Endothelial cell of umbilical vein (primary cell): ENCODE measurements at regions not wholly inside any gene's neighbourhood (a gene's known extent, or its start where the extent isn't known, plus 50 kb on each side); places are given as distances from the start of the nearest gene placed in this dataset.

Experiments
- BruUV-seq: library from RNA; stranded (reverse); fragments of 400-500 nt; replicated peaks from 2 replicates; lab custom pipeline; 2021; lab: Mats Ljungman, UMichigan
- CTCF ChIA-PET: fragments of 300-600, 350-600 bp; sonication (Branson Sonifier 250); formaldehyde crosslinking; loops from one replicate; lab custom pipeline; 2021; ENCODE audit warnings: antibody characterized with exemption, inconsistent platforms; lab: Charles Lee
- POLR2A ChIA-PET: fragments of 300-600, 350-600 bp; sonication (Branson Sonifier 250); formaldehyde crosslinking; loops from one replicate; lab custom pipeline; 2021; ENCODE audit warnings: antibody characterized with exemption, inconsistent platforms; lab: Charles Lee
- DNase-seq: peaks from one replicate; pipeline ENCODE4 v3.0.0-alpha.2; 2011; ENCODE audit warnings: low read depth, low spot score
- FAIRE-seq: peaks from 2 replicates; lab custom pipeline; 2011; peaks lifted over from hg19 to GRCh38; lab: Jason Lieb, UNC
- H2AFZ ChIP-seq: 2 replicates; pipeline ENCODE4 v1.6.0; 2012; ENCODE audit warnings: low read depth, low read length, control low read depth, inconsistent platforms
- H3K27ac ChIP-seq: 2 replicates; pipeline ENCODE4 v1.5.1; 2011; ENCODE audit warnings: low read depth, mild to moderate bottlenecking, control low read depth, low read length, moderate library complexity; ENCODE audit not compliant: insufficient read depth
- H3K27me3 ChIP-seq, 2 experiments: 2 replicates each; pipeline versions ENCODE4 v1.6.0 to v1.6.1; 2011; ENCODE audit warnings: low read length in 2 of 2, mixed read lengths in 1 of 2; ENCODE audit not compliant: control insufficient read depth in 2 of 2, insufficient read depth in 2 of 2
- H3K36me3 ChIP-seq, 2 experiments: 2 replicates in 1 of 2; 3 replicates in 1 of 2; pipeline ENCODE4 v1.5.1; 2011; ENCODE audit warnings: low read length in 2 of 2, mild to moderate bottlenecking in 1 of 2, moderate library complexity in 1 of 2; ENCODE audit not compliant: control insufficient read depth in 2 of 2, insufficient read depth in 2 of 2; ENCODE audit errors: extremely low read depth in 1 of 2
- H3K4me1 ChIP-seq: 3 replicates; pipeline ENCODE4 v1.5.1; 2011; ENCODE audit warnings: mild to moderate bottlenecking, low read length; ENCODE audit not compliant: control insufficient read depth, insufficient read depth; ENCODE audit errors: extremely low read depth
- H3K4me2 ChIP-seq: 2 replicates; pipeline ENCODE4 v1.6.1; 2011; ENCODE audit warnings: low read length, control low read depth, mixed read lengths; ENCODE audit not compliant: insufficient read depth
- H3K4me3 ChIP-seq, 3 experiments: fragments of 200-600 bp in 1 of 3; sonication (generic), shearing (Covaris generic) in 1 of 3; replicated peaks in 1 of 3; 2 replicates each; pipeline ENCODE4 v1.5.1; 2011 to 2016; ENCODE audit warnings: control low read depth in 3 of 3, low read length in 3 of 3, mild to moderate bottlenecking in 2 of 3, inconsistent platforms in 1 of 3, low read depth in 1 of 3, moderate library complexity in 1 of 3; ENCODE audit not compliant: insufficient read depth in 1 of 3
- H3K79me2 ChIP-seq: 2 replicates; pipeline ENCODE4 v1.6.0; 2012; ENCODE audit warnings: low read length, inconsistent platforms; ENCODE audit not compliant: control insufficient read depth, insufficient read depth
- H3K9ac ChIP-seq: replicated peaks from 2 replicates; pipeline ENCODE3; 2011; ENCODE audit warnings: low read length, control low read depth; ENCODE audit not compliant: insufficient read depth; ENCODE audit errors: extremely low read depth
- H3K9me1 ChIP-seq: replicated peaks from 3 replicates; pipeline ENCODE4 v1.6.0; 2011; ENCODE audit warnings: mild to moderate bottlenecking, low read length; ENCODE audit not compliant: control insufficient read depth, insufficient read depth; ENCODE audit errors: extremely low read depth
- H3K9me3 ChIP-seq: replicated peaks from 2 replicates; pipeline ENCODE4 v1.5.1; 2012; ENCODE audit warnings: low read length, inconsistent platforms; ENCODE audit not compliant: control insufficient read depth, insufficient read depth
- H4K20me1 ChIP-seq: replicated peaks from 2 replicates; pipeline ENCODE3; 2011; ENCODE audit warnings: mild to moderate bottlenecking, low read length; ENCODE audit not compliant: control insufficient read depth, insufficient read depth; ENCODE audit errors: extremely low read depth
- CTCF ChIP-seq, 2 donors: IDR thresholded peaks; 1 replicate in 1 of 2; 2 replicates in 1 of 2; pipeline ENCODE4 v1.5.1; 2011; ENCODE audit warnings: low read length in 2 of 2, mild to moderate bottlenecking in 2 of 2, moderate library complexity in 2 of 2, control low read depth in 1 of 2, inconsistent platforms in 1 of 2, low read depth in 1 of 2; ENCODE audit not compliant: insufficient read depth in 1 of 2; ENCODE audit errors: extremely low read depth in 1 of 2
- EZH2 ChIP-seq: IDR thresholded peaks from 2 replicates; pipeline ENCODE4 v1.6.1; 2012; ENCODE audit warnings: borderline replicate concordance, low read depth, mild to moderate bottlenecking, moderate library complexity, low read length, inconsistent platforms; ENCODE audit not compliant: severe bottlenecking
- FOS ChIP-seq: IDR thresholded peaks from 2 replicates; pipeline ENCODE4 v1.6.1; 2011; ENCODE audit warnings: mild to moderate bottlenecking, low read length, moderate library complexity, borderline replicate concordance; ENCODE audit not compliant: insufficient read depth
- MYC ChIP-seq: IDR thresholded peaks from one replicate; pipeline ENCODE4 v1.6.1; 2011; ENCODE audit warnings: mild to moderate bottlenecking, low read depth, low read length
- POLR2A ChIP-seq: IDR thresholded peaks from 2 replicates; pipeline ENCODE4 v1.6.1; 2012; ENCODE audit warnings: low read depth, mild to moderate bottlenecking, control low read depth, low read length
- POLR2AphosphoS5 ChIP-seq: IDR thresholded peaks from 2 replicates; pipeline ENCODE4 v1.6.1; 2012; ENCODE audit warnings: low read depth, mild to moderate bottlenecking, control low read depth, low read length, moderate library complexity; ENCODE audit not compliant: insufficient read depth
- dilution Hi-C: fragments of 300-500 bp; cut with MboI; formaldehyde crosslinking; loops from one replicate; pipeline ENCODE4 v1.15.0; 2019; ENCODE audit warnings: low sequenced_read_pairs; ENCODE audit not compliant: extremely low pct_ligation_motif_present
- intact Hi-C: fragments of 100-400 bp; cut with micrococcal nuclease; formaldehyde crosslinking; loops from one replicate; pipeline ENCODE4 v1.10.0; 2022

GRCh38 chr5:63055421-63055820 is 476.8 kb downstream of the LRRC70 start:
- H2AFZ ChIP-seq: no peak overlapping the region
- no peak overlapping the region for H3K4me2 ChIP-seq
- no peak overlapping the region for H3K27ac ChIP-seq
- no peak for FAIRE-seq
- H3K9ac ChIP-seq: no peak overlapping the region
- TF ChIP-seq MYC (no peak), CTCF (IDR thresholded peaks at IDR 0.05; ENCODE audit: extremely low read depth in 1 of 2, insufficient read depth in 1 of 2, low read depth in 1 of 2, low read length in 2 of 2) (no peak), EZH2 (no peak)
- no TSS peak for BruUV-seq
- H3K36me3 ChIP-seq: no peaks in the 10 kb centered on the region
- POLR2A ChIA-PET: no interaction called here
- intact Hi-C loops (no loop called here), dilution Hi-C loops (no loop called here)
- H3K9me3 ChIP-seq: no peaks in the 10 kb centered on the region
- H3K9me1 ChIP-seq: no peaks in the 10 kb centered on the region
- DNase-seq: no peak
- no peaks in the 10 kb centered on the region for H3K27me3 ChIP-seq
- CTCF ChIA-PET: no interaction called here
- H3K4me1 ChIP-seq: no peaks in the 10 kb centered on the region
- H3K79me2 ChIP-seq: no peaks in the 10 kb centered on the region
- H4K20me1 ChIP-seq: no peaks in the 10 kb centered on the region
- no peak overlapping the region for H3K4me3 ChIP-seq

GRCh38 chr5:63053019-63053638 is 474.5 kb downstream of the LRRC70 start:
- Histone ChIP-seq H3K9me1 (no peaks in the 10 kb centered on the region), H3K36me3 (no peaks in the 10 kb centered on the region), H3K4me2 (no peak overlapping the region), H2AFZ (no peak overlapping the region), H3K4me1 (no peaks in the 10 kb centered on the region), H3K4me3 (no peak overlapping the region), H3K27me3 (no peaks in the 10 kb centered on the region), H3K79me2 (no peaks in the 10 kb centered on the region), H3K9me3 (no peaks in the 10 kb centered on the region), H3K9ac (no peak overlapping the region), H3K27ac (no peak overlapping the region), H4K20me1 (no peaks in the 10 kb centered on the region)
- dilution Hi-C loops (no loop called here), intact Hi-C loops (no loop called here)
- ChIA-PET CTCF (no interaction called here), POLR2A (no interaction called here)
- no TSS peak for BruUV-seq
- no peak for TF ChIP-seq FOS
- TF ChIP-seq POLR2AphosphoS5: no peak
- no peak for TF ChIP-seq POLR2A
- TF ChIP-seq MYC: no peak
- FAIRE-seq (no peak), DNase-seq (no peak)
